Activated CD8-positive, alpha-beta T cell treated with anti-CD3 and anti-CD28 coated beads for 36 hours (primary cell): ENCODE measurements at regions not wholly inside any gene's neighbourhood (a gene's known extent, or its start where the extent isn't known, plus 50 kb on each side); places are given as distances from the start of the nearest gene placed in this dataset.

ENCODE experiments used
- ATAC-seq: fragments of 200-7000 bp; cut with Tn5 transposase; one replicate; pipeline ENCODE4 v1.10.0; 2021; ENCODE audit warnings: mild to moderate bottlenecking, moderate library complexity
- CTCF ChIA-PET: fragments of 350-600 bp; sonication (Branson Sonifier 250); formaldehyde crosslinking; loops from one replicate; lab custom pipeline; 2021; ENCODE audit warnings: antibody characterized with exemption; lab: Charles Lee
- POLR2A ChIA-PET: fragments of 350-600 bp; sonication (Branson Sonifier 250); formaldehyde crosslinking; loops from one replicate; lab custom pipeline; 2021; ENCODE audit warnings: antibody characterized with exemption; lab: Charles Lee
- DNase-seq: peaks from one replicate; pipeline ENCODE4 v3.0.0-alpha.2; 2020
- H3K27ac Mint-ChIP-seq: one replicate; pipeline ENCODE4 v1.8.0; 2021; ENCODE audit warnings: mild to moderate bottlenecking, mixed read lengths
- H3K27me3 Mint-ChIP-seq: one replicate; pipeline ENCODE4 v1.8.0; 2021; ENCODE audit warnings: mixed read lengths
- H3K36me3 Mint-ChIP-seq: one replicate; pipeline ENCODE4 v1.8.0; 2021; ENCODE audit warnings: low read depth, mixed read lengths
- H3K4me1 Mint-ChIP-seq: one replicate; pipeline ENCODE4 v1.8.0; 2021; ENCODE audit warnings: low read depth, mixed read lengths
- H3K4me3 Mint-ChIP-seq: one replicate; pipeline ENCODE4 v1.8.0; 2021; ENCODE audit warnings: mild to moderate bottlenecking, moderate library complexity, mixed read lengths
- H3K9me3 Mint-ChIP-seq: one replicate; pipeline ENCODE4 v1.8.0; 2021; ENCODE audit warnings: mixed read lengths
- intact Hi-C: fragments of 100-400 bp; cut with micrococcal nuclease; formaldehyde crosslinking; loops from one replicate; pipeline ENCODE4 v1.10.0; 2022
- TF ChIP-seq, protein P1 (sequence below): fragments of 200-600 bp; IDR thresholded peaks from one replicate; pipeline ENCODE4 v1.8.0; 2022; ENCODE audit warnings: antibody characterized with exemption, mild to moderate bottlenecking

DNA sequence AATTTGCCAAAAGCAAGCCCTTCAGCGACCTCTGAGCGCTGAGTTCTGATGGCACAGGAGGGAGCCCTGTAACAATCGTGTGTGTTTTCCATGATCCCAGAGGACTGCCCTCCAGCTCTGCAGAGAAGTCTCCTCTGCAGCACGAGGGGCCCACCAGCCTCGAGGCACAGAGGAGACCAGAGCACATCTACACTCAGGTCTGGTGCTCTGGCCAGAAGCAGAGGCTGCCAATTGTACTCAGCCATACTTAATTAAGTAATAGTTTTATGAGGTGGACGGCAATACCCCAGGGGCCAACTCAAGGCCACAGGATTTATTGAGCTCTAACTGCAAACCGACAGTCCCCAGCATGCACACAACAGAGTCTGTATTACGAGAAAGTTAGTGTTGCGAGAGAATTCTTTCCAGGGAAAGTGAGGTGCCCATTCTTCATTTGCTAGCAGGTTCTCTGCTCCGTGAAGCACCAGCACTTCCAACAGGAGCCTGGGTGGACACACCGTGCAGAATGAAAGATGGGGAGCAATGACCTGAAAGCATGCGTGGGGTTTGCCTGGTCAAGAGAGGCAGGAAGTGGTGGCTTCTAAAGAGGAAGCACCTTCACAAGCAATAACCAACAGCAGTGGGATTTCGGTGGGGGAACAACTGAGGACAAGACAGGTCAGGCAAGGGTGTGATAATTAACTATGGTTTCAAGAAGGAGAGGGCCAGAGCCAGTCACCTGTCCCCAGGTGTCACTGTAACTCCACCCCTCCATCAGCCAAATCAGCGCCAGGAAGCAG, 92.8 kb upstream of the FOXC1 start:
- CTCF ChIA-PET, result no interaction called here
- Mint-ChIP-seq H3K9me3 (peaks cover 2% of the 10 kb centered on the region), H3K4me1 (no peaks in the 10 kb centered on the region), H3K36me3 (no peaks in the 10 kb centered on the region), H3K4me3 (no peak overlapping the region), H3K27ac (no peak overlapping the region), H3K27me3 (peaks cover 1% of the 10 kb centered on the region)
- intact Hi-C loops, result no loop called here
- DNase-seq (no peak), ATAC-seq (no peak)
- TF ChIP-seq, protein P1, sequence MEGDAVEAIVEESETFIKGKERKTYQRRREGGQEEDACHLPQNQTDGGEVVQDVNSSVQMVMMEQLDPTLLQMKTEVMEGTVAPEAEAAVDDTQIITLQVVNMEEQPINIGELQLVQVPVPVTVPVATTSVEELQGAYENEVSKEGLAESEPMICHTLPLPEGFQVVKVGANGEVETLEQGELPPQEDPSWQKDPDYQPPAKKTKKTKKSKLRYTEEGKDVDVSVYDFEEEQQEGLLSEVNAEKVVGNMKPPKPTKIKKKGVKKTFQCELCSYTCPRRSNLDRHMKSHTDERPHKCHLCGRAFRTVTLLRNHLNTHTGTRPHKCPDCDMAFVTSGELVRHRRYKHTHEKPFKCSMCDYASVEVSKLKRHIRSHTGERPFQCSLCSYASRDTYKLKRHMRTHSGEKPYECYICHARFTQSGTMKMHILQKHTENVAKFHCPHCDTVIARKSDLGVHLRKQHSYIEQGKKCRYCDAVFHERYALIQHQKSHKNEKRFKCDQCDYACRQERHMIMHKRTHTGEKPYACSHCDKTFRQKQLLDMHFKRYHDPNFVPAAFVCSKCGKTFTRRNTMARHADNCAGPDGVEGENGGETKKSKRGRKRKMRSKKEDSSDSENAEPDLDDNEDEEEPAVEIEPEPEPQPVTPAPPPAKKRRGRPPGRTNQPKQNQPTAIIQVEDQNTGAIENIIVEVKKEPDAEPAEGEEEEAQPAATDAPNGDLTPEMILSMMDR, result no peak
- POLR2A ChIA-PET, result no interaction called here

DNA sequence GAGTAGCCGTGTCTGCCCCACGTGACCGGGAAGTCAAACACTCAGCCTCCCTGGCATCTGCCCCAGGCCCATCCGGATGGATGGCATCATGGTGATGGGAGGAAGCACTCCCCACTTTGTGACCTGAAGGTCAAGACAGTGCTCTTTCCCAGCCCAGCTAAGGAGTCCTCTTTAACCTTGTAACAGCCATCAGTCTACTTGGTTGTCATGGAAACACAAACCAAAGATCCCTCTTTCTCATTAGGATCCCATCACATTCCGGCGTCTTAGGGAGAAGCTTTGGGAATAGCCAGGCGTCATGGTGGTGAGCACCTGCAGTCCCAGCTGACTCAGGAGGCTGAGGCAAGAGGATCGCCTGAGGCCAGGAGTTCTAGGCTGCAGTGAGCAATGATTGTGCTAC, 90.9 kb upstream of the FOXC1 start:
- DNase-seq (no peak), ATAC-seq (no peak)
- Mint-ChIP-seq H3K4me3 (no peak overlapping the region), H3K4me1 (no peaks in the 10 kb centered on the region), H3K27ac (no peak overlapping the region), H3K9me3 (peaks cover 2% of the 10 kb centered on the region), H3K36me3 (no peaks in the 10 kb centered on the region), H3K27me3 (peaks cover 6% of the 10 kb centered on the region)
- intact Hi-C loops, result no loop called here
- CTCF ChIA-PET, result no interaction called here
- POLR2A ChIA-PET, result no interaction called here
- TF ChIP-seq, protein P1, result no peak

DNA sequence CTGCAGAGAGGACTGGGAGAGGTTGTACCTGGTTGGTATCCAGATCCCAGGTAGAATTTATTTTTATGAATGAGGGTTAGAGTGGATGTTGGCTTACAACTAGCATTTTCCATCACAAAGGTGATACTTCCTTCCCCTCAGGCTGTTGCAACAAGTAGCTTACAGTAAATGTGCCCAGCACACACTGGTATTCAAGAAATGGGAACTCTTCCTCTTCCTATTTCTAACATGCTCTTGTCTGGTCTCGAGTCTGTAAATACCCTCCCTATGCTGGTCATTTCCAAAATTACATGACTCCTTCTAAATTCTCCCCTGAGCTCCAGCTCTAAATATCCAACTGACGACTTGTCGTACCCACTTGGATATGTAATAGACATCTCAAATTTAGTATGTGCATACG, 90.1 kb upstream of the FOXC1 start:
- DNase-seq (no peak), ATAC-seq (no peak)
- no peak overlapping the region for H3K4me3 Mint-ChIP-seq
- TF ChIP-seq, protein P1, result no peak
- no peak overlapping the region for H3K27ac Mint-ChIP-seq
- intact Hi-C loops, result no loop called here
- no peaks in the 10 kb centered on the region for H3K36me3 Mint-ChIP-seq
- ChIA-PET POLR2A (no interaction called here), CTCF (interaction anchor here (0.7 kb wide), 1 partner anchor 76 kb away, joined by 3 read pairs; no protein-coding TSS in a partner anchor)
- H3K27me3 Mint-ChIP-seq, result peaks cover 6% of the 10 kb centered on the region
- peaks cover 5% of the 10 kb centered on the region for H3K4me1 Mint-ChIP-seq
- H3K9me3 Mint-ChIP-seq, result peaks cover 2% of the 10 kb centered on the region

DNA sequence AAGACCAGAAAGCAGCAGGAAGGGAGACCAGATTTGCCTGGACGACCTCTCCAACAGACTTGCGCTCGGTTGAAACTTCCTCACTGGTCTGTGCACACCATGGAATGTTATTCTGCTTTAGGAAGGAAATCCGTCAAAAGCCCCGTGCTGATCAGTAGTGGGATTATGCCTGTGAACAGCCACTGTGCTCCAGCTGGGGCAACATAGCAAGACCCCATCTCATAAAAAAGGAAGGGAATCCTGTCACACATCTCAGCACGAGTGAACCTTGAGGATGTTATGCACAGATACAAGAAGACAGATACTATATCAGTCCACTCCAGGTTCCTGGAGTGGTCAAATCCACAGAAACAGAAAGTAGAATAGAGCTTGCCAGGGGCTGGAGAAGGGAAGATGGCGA, 86.9 kb upstream of the FOXC1 start:
- peaks cover 2% of the 10 kb centered on the region for H3K9me3 Mint-ChIP-seq
- H3K27me3 Mint-ChIP-seq, result peaks cover 6% of the 10 kb centered on the region
- TF ChIP-seq, protein P1, result no peak
- H3K4me1 Mint-ChIP-seq, result peaks cover 20% of the 10 kb centered on the region
- CTCF ChIA-PET, result interaction anchor here (3.2 kb wide), 1 partner anchor 9 kb away, joined by 18 read pairs; no protein-coding TSS in a partner anchor
- ATAC-seq (no peak), DNase-seq (no peak)
- intact Hi-C loops, result no loop called here
- H3K4me3 Mint-ChIP-seq, result no peak overlapping the region
- H3K27ac Mint-ChIP-seq, result no peak overlapping the region
- no peaks in the 10 kb centered on the region for H3K36me3 Mint-ChIP-seq
- POLR2A ChIA-PET, result no interaction called here

DNA sequence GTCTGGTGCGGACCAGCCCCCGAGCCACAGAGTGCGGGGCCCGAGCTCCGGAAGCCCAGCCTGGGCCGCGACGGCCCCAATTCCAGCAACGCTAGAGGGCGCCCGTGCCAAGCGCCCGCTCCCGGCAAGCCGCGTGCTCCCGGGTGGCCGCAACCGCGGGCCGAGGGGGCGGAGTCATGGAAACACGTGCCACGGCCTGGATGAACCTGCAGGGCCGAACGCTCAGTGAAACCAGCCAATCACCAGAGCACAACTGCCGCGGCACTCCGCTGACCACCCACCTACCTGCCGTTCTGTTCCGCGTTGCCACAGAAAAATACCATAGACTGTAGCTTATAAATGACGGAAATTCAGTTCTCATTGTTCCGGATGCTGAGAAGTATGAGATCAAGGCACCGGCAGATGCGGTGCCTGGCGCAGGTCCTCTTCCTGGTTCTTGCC, 85.7 kb upstream of the FOXC1 start:
- ChIA-PET CTCF (interaction anchor here (0.7 to 3.2 kb wide), 18 partner anchors 10 to 791 kb away, joined by 3 to 22 read pairs (median 3); no protein-coding TSS in a partner anchor), POLR2A (interaction anchor here (0.7 kb wide), 1 partner anchor 40 kb away, joined by 4 read pairs; no protein-coding TSS in a partner anchor)
- ATAC-seq, result peak; percentile 71
- Mint-ChIP-seq H3K9me3 (peaks cover 2% of the 10 kb centered on the region), H3K36me3 (no peaks in the 10 kb centered on the region), H3K4me1 (peaks cover 22% of the 10 kb centered on the region), H3K27me3 (peaks cover 6% of the 10 kb centered on the region), H3K27ac (no peak overlapping the region), H3K4me3 (peak overlapping the region; percentile 29)
- intact Hi-C loops, result no loop called here
- TF ChIP-seq, protein P1, result peak; percentile 78
- peak; percentile 69 for DNase-seq
